NCI-H345 treated with DMSO at 0.1 percent for 48 hours (cell line): ENCODE measurements at regions not wholly inside any gene's neighbourhood (a gene's known extent, or its start where the extent isn't known, plus 50 kb on each side); places are given as distances from the start of the nearest gene placed in this dataset.
"Not testable (repeated sequence)": the region's sequence is repeated elsewhere in the genome, so short reads cannot be mapped to it uniquely, and the experiment has no call there.

Source experiments
- DNase-seq: peaks from one replicate; lab custom pipeline; 2025; ENCODE audit not compliant: unreplicated experiment; lab: John Stamatoyannopoulos, UW

DNA sequence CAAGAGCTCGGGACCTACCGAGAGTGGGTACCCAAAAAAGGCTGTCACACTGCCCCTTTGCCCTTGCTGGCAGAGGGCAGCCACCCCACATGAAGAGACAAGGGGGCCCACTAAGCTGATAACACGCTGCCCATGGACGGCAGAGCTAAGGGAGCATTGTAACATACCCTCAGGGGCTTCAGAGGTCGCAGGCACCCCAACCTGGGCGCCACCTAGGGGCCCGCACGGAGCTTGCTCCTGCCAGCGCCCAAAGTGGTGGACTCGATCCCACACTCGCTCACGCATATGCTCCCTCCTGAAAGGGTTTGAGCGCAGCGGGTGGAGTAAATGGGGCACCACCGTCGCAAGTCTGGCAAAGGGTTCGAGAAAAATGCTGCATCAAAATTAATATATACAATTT lies 975.4 kb downstream of the ZPLD1 start:
- no peak for DNase-seq

DNA sequence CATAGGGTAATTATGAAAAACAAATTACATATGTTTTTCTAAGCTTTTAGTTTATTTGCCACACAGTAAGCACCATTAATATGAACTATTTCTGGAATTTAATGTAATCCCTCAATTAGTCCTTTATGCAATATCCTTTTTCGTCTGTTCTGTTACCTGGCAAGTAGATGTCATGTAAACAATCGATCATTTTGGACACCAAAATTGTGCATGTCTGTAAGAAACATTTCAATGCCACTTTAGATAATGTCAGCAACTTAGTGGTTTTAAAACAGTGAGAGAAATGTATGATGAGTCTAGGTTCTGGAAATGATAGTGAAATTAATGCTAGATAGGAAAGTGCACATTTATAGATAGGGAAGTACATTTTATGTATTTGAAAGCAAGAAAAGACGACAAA lies 986.6 kb downstream of the ZPLD1 start:
- no peak for DNase-seq

DNA sequence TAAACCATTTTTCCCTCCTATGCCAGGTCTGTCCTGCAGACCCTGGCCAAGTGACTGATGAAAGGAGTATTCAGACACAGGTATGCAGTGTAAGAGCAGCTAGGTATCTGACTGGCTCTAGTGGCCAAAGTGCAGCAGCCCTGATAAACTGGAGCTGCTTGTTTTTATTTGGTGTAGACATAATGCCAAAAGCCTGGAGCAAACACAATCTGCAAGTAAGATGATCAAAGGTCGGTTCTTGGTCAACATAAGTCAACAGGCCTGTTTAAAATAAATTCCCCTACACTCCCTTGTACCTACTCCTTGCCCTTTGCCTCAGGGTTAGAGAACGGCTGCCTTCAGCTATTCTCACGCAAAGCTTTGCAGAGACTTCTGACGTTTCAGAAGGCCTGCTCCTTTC lies 1003.1 kb downstream of the ZPLD1 start:
- DNase-seq, result no peak

GRCh38 chr3:103440539-103441203 lies 1005.9 kb downstream of the ZPLD1 start:
- no peak for DNase-seq

DNA sequence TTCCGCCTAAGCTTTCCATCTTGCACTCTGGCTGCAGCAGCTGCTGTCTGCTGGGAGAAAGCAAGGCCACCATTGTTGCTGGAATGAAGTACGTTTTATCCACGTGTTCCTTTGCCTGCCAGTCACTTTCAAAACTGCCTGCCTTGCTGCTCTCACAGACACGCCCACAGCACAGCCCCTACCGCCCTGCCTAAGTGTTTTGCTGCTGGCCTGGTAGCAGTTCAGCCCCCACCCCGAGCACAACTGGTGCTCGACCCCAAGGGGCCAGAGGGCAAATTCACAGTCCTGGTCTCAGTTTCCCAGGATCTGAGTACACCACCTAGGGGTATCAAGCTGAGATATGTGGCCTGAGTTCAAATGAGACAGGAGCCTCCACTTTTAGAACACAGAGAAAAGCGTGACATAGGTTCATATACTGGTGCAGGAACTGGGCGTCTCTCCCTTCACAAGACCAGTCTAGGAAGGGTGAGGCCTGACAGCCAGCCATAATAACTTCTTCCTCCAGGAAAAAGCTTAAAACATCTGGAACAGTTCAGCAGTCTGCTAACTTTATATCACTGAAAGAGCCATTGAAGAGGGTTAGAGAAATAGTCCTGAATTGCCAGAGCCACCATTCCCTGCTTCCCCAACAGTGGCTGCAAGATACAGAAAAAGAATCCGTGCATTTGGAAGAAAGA lies 1012.3 kb downstream of the ZPLD1 start:
- no peak for DNase-seq

- DNase-seq, result no peak
Observed at GRCh38 chr3:103453152-103453551, 1018.3 kb downstream of the ZPLD1 start.

GRCh38 chr3:103459815-103460214 lies 1025.0 kb downstream of the ZPLD1 start:
- DNase-seq, result no peak

- DNase-seq, result no peak
Observed at GRCh38 chr3:103470498-103470897, 1035.7 kb downstream of the ZPLD1 start.

GRCh38 chr3:103494011-103494410 lies 1059.2 kb downstream of the ZPLD1 start:
- DNase-seq, result no peak

DNA sequence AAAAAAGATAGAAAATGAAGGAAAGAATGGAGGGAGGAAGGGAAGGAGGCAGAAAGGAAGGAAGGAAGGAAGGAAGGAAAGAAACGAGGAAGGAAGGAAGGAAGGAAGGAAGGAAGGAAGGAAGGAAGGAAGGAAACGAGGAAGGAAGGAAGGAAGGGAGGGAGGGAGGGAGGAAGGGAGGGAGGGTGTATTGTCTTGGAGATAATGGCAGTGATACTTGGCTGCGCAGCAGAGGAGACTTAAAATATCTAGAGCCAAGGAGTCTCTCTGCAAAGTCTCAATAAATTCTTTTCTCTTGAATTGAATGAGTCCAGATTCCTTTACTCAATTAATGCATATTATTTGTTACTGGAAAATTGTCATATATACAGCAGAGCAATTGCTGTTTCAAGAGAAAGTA lies 1059.7 kb downstream of the ZPLD1 start:
- no peak for DNase-seq

DNA sequence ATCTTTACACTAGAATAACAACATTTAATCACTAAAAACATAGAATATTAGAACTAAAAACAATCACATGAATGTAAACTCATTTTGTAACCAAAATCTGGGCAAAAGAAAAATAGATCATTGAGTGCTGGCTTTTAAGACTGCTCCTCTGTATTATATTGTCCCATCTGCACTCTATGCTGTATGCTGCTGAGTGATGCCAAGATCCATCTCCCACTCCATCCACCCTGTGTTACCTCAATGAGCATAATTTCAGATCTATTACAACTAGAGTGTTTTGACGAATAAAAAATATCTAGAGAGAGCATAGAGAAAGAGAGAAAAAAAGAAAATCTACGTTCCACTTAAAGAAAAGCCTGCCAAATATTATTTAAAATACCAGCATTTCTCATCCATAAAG lies 1060.4 kb downstream of the ZPLD1 start:
- DNase-seq, result no peak

DNA sequence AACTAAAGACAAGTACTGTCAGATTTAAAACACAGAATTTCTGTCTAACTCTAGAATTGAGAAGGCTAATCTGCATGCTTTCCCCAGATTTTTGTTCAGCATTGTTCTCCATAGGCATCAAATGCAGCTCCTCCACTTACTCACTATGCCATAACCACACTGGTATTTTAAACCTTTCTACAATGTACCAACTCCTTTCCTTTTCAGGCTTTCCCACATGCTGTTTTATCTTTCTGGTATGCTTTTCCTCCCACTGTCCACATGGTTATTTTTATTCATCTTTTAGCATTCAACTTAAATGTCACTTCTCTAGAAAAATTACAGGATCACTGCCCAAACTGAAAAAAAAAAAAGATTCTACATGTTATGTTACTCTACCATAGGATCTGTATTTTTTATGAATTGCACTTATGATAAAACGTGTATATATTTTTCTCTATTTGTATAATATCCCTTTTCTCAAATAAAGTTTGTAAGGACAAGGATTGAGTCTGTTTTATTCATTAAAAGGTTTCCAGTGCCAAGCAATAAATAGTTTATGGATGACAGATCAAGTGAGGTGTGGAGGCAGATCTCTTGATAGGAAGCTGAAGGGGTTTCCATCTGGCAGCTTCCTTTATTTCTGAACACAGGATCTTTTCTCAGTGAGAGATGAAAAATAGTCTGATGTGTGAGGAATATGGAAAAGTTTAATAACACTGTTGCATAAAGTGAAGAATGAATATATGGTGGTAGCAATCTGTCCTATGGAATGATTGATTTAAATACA lies 1064.5 kb downstream of the ZPLD1 start:
- DNase-seq, result no peak

GRCh38 chr3:103499967-103500366 lies 1065.2 kb downstream of the ZPLD1 start:
- DNase-seq, result no peak

DNA sequence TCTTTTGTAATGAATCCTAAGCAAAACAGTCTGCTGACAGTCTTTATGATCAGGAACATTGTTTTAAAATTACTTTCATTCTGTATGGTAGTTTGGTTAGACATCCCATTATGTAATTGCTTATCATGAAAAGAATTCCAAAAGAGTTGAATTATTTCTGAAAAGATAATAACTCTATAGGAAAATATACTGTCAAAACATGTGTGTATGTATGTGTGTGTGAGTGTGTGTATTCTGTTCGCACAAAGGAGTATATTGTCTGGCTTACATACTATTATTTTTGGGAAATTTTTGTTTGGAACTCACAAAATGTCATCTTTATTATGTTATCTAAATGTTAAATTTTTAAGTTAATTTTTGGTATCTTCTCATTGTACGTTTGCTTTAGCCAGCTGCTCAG lies 1075.9 kb downstream of the ZPLD1 start:
- no peak for DNase-seq

DNA sequence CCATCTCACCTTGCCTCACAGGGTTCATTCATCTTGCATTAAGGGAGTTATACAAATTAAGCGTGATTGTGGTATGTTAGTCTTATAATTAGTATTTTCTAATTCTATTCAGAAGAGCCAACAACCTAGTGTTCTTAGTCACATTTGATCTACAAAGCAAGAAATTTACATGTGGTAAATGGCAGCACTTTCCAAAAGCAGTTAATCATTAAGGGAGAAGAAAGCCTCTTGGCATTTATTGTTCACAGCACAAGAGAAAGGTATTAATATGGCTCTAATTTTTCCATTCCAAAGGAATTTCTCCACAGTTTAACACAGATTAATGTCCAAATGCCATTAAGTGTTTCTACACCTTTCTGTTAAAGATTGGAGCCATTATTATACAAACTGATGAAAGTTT lies 1077.1 kb downstream of the ZPLD1 start:
- DNase-seq, result no peak

- no peak for DNase-seq
Observed at GRCh38 chr3:103512595-103512994, 1077.8 kb downstream of the ZPLD1 start.

DNA sequence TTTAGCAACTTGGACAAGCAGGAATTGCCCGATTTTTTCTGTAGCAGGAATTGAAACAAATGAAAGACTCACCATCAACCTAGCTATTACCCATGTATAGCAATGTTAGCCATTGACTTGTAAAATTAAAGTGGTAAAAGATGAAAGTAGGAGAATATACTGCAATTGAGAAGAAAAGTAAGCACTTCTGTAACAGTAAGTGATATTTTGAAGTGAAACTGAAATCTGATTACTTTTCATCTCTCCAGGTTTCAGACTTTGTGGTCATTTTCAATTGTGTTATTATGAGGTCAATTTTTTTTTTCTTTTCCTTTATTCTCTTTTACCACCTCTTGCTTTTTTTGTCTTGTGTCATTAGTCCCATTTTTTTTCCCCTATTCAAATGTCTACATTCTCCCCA lies 1078.2 kb downstream of the ZPLD1 start:
- no peak for DNase-seq

GRCh38 chr3:103515116-103515515 lies 1080.3 kb downstream of the ZPLD1 start:
- no peak for DNase-seq

DNA sequence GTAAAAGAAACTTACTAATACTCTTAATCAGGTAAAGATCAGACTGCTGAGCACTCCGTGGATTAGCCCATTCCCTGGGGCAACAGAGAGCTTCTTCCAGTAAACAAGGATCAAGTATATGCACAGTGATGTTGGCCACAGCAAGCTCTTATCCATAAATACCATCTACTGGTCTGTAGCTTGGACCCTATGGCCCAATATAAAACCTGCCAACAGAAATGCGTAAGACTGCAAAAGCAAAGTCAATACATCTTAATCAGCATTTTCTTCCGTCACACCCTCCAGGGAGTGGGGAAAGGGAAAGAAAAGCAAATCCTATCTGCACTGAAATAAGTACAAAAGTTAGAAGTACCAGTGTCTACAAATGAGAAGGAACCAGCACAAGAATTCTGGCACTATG lies 1082.1 kb downstream of the ZPLD1 start:
- no peak for DNase-seq

GRCh38 chr3:103531327-103531726 lies 1096.5 kb downstream of the ZPLD1 start:
- not testable (repeated sequence) for DNase-seq

DNA sequence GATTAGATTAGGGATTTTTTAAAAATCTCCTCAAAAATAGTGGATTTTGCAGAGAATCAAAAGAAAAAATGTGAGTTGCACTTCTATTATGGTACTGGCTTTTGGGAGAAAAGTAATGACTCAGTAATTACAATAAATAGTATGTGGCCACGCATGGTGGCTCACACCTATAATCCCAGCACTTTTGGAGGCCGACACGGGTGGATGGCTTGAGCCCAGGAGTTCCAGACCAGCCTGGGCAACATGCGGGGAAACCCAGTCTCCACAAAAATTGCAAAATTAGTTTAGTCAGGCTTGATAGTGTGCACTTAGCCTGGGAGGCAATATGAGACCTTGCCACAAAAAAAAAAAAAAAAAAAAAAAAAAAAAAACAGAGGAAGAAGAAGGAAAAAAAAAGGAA lies 1098.2 kb downstream of the ZPLD1 start:
- DNase-seq, result no peak

GRCh38 chr3:103554451-103554850 lies 1119.6 kb downstream of the ZPLD1 start:
- no peak for DNase-seq
